Activated CD8-positive, alpha-beta memory T cell treated with anti-CD3 and anti-CD28 coated beads for 36 hours (primary cell): ENCODE measurements at regions not wholly inside any gene's neighbourhood (a gene's known extent, or its start where the extent isn't known, plus 50 kb on each side); places are given as distances from the start of the nearest gene placed in this dataset.

Experiments used
- CTCF ChIA-PET: fragments of 350-600 bp; sonication (Branson Sonifier 250); formaldehyde crosslinking; loops from one replicate; lab custom pipeline; 2021; ENCODE audit warnings: antibody characterized with exemption; lab: Charles Lee
- POLR2A ChIA-PET: fragments of 350-600 bp; sonication (Branson Sonifier 250); formaldehyde crosslinking; loops from one replicate; lab custom pipeline; 2021; ENCODE audit warnings: antibody characterized with exemption; lab: Charles Lee

DNA sequence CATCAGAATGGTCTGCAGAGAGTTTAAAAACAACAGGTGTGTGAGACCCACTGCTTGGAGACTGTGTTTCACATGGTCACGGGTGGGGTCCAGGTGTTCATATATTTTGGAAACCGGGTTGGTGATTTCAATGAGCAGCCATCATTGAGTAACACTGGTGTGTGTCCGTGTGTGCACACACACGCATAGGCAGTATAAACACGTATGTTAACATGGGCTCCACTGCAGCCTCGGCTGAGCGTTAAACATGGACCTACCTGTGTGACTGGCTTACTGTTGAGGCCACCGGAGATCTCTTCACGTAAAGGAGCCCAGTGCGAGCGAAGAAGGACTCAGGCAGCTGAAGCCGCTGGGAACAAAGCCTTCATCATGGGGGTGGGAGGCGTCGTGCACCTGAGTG lies 56.9 kb upstream of the TLR3 start:
- POLR2A ChIA-PET, result no interaction called here
- CTCF ChIA-PET, result no interaction called here

- ChIA-PET CTCF (no interaction called here), POLR2A (no interaction called here)
Measured at GRCh38 chr4:186013419-186014186, 55.4 kb upstream of the TLR3 start.

- ChIA-PET POLR2A (no interaction called here), CTCF (no interaction called here)
Measured at GRCh38 chr4:186015212-186015817, 53.6 kb upstream of the TLR3 start.

DNA sequence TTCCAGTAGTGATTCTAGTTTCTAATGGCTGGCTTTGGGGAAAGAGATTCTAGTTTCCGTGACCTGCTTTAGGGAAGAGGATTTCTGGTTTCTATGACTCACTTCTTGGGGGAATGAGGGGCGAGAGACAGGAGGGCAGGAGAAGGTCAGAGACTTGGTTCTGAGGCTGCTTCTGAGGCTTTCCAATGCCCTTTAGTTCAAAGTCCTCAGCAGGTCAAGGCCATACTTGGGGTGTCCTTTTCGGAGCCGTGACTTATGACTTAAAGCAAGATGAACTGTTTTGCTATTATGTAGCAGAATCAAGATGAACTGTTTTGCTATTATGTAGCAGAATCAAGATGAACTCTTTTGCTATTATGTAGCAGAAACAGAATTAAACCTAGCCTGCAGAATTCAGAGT lies 52.2 kb upstream of the TLR3 start:
- POLR2A ChIA-PET, result no interaction called here
- CTCF ChIA-PET, result no interaction called here

- ChIA-PET POLR2A (no interaction called here), CTCF (no interaction called here)
Measured at GRCh38 chr4:186017801-186018200, 51.2 kb upstream of the TLR3 start.

DNA sequence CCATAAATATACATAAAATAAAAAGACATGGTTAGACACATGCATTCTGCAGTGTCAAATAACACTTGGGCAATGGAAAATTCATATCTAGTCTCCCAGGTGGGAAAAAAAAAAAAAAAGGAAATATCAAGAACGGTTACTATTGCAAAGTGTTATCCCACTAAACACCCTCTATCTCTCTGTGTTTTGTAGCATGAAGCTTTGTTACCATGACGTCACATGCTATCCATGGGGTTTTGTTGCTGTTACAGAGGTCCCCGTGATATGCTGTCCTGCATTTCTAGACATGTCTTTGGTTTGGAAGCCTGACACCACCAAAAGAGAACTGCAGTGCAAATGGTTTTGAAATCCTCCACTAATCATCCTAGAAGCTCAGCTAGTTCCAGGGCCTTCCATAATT lies 50.7 kb upstream of the TLR3 start:
- ChIA-PET POLR2A (no interaction called here), CTCF (no interaction called here)

- POLR2A ChIA-PET, result no interaction called here
- CTCF ChIA-PET, result no interaction called here
Measured at GRCh38 chr4:186018784-186019183, 50.2 kb upstream of the TLR3 start.
